ENCODE measurements at regions not wholly inside any gene's neighbourhood (a gene's known extent, or its start where the extent isn't known, plus 50 kb on each side); places are given as distances from the start of the nearest gene placed in this dataset.
"Not testable (repeated sequence)": the region's sequence is repeated elsewhere in the genome, so short reads cannot be mapped to it uniquely, and the experiment has no call there.

GRCh38 chr5:66443462-66444130, 152.6 kb upstream of the MAST4 start:
- DNase-seq, result no peak
- intact Hi-C loops (cut with DNase I), result no loop called here

- intact Hi-C loops (cut with DNase I); DNase-seq: not testable (repeated sequence)
These were observed 148.1 kb upstream of the MAST4 start for GRCh38 chr5:66448070-66448469.

- no peak for DNase-seq
- intact Hi-C loops (cut with DNase I), result no loop called here
These were observed 146.0 kb upstream of the MAST4 start for GRCh38 chr5:66450237-66450636.

- DNase-seq, result no peak
- intact Hi-C loops (cut with DNase I), result no loop called here
These were observed 145.2 kb upstream of the MAST4 start for GRCh38 chr5:66450988-66451387.

- intact Hi-C loops (cut with DNase I), result no loop called here
These were observed 144.1 kb upstream of the MAST4 start for GRCh38 chr5:66452109-66452508.

GRCh38 chr5:66454186-66455078, 141.8 kb upstream of the MAST4 start:
- DNase-seq, result no peak

More at GRCh38 chr5:66452109-66452508, 144.1 kb upstream of the MAST4 start:
- DNase-seq, result no peak

GRCh38 chr5:66459728-66460127, 136.5 kb upstream of the MAST4 start:
- DNase-seq, result no peak

More at GRCh38 chr5:66454186-66455078, 141.8 kb upstream of the MAST4 start:
- intact Hi-C loops (cut with DNase I), result no loop called here

GRCh38 chr5:66467564-66467963, 128.6 kb upstream of the MAST4 start:
- no peak for DNase-seq
- intact Hi-C loops (cut with DNase I), result no loop called here

More at GRCh38 chr5:66459728-66460127, 136.5 kb upstream of the MAST4 start:
- intact Hi-C loops (cut with DNase I), result no loop called here

- DNase-seq, result no peak
- intact Hi-C loops (cut with DNase I), result no loop called here
These were observed 126.5 kb upstream of the MAST4 start for GRCh38 chr5:66469684-66470083.

GRCh38 chr5:66472010-66472409, 124.2 kb upstream of the MAST4 start:
- intact Hi-C loops (cut with DNase I), result no loop called here
- DNase-seq, result no peak

GRCh38 chr5:66475731-66476130, 120.5 kb upstream of the MAST4 start:
- intact Hi-C loops (cut with DNase I), result no loop called here
- no peak for DNase-seq

GRCh38 chr5:66477596-66477995, 118.6 kb upstream of the MAST4 start:
- intact Hi-C loops (cut with DNase I), result no loop called here
- DNase-seq, result no peak

GRCh38 chr5:66494437-66494836, 101.8 kb upstream of the MAST4 start:
- intact Hi-C loops (cut with DNase I), result no loop called here
- no peak for DNase-seq

- peak in 10 of 42 donors; percentile 3 to 46 (median 13) for DNase-seq
- intact Hi-C loops (cut with DNase I), result no loop called here
These were observed 97.4 kb upstream of the MAST4 start for GRCh38 chr5:66498791-66499207.

GRCh38 chr5:66503203-66503789, 92.9 kb upstream of the MAST4 start:
- no peak for DNase-seq
- intact Hi-C loops (cut with DNase I), result no loop called here

GRCh38 chr5:66507106-66507505, 89.1 kb upstream of the MAST4 start:
- no peak for DNase-seq
- intact Hi-C loops (cut with DNase I), result no loop called here

- no peak for DNase-seq
- intact Hi-C loops (cut with DNase I), result no loop called here
These were observed 84.7 kb upstream of the MAST4 start for GRCh38 chr5:66511491-66511890.

GRCh38 chr5:66513130-66513529, 83.1 kb upstream of the MAST4 start:
- intact Hi-C loops (cut with DNase I), result no loop called here
- DNase-seq, result no peak

- no peak for DNase-seq
- intact Hi-C loops (cut with DNase I), result no loop called here
These were observed 81.0 kb upstream of the MAST4 start for GRCh38 chr5:66515209-66515608.

GRCh38 chr5:66516550-66516949, 79.6 kb upstream of the MAST4 start:
- no peak for DNase-seq
- intact Hi-C loops (cut with DNase I), result no loop called here
